Forelimb muscle (tissue), 1 donor: ENCODE measurements at regions not wholly inside any gene's neighbourhood (a gene's known extent, or its start where the extent isn't known, plus 50 kb on each side); places are given as distances from the start of the nearest gene placed in this dataset.

Experiments
- DNase-seq: peaks from one replicate; pipeline ENCODE4 v3.0.0-alpha.2; 2013; ENCODE audit warnings: low read depth

- DNase-seq = peak; percentile 55
Measured at GRCh38 chr12:18207266-18207665, 54.1 kb upstream of the PIK3C2G start.

GRCh38 chr12:18206198-18206597 lies 55.1 kb upstream of the PIK3C2G start:
- DNase-seq = no peak

- DNase-seq = no peak
Measured at GRCh38 chr12:18204053-18204452, 57.3 kb upstream of the PIK3C2G start.

- no peak for DNase-seq
Measured at GRCh38 chr12:18192119-18192518, 69.2 kb upstream of the PIK3C2G start.

- DNase-seq = no peak
Measured at GRCh38 chr12:18183141-18183540, 78.2 kb upstream of the PIK3C2G start.

GRCh38 chr12:18171571-18171970 lies 81.6 kb upstream of the RERGL start:
- no peak for DNase-seq

GRCh38 chr12:18168016-18168415 lies 78.0 kb upstream of the RERGL start:
- no peak for DNase-seq

- DNase-seq = no peak
Measured at GRCh38 chr12:18165889-18166288, 75.9 kb upstream of the RERGL start.

GRCh38 chr12:18165422-18165871 lies 75.5 kb upstream of the RERGL start:
- no peak for DNase-seq

GRCh38 chr12:18160901-18161300 lies 70.9 kb upstream of the RERGL start:
- no peak for DNase-seq

- DNase-seq = no peak
Measured at GRCh38 chr12:18158774-18159557, 69.0 kb upstream of the RERGL start.

GRCh38 chr12:18153826-18154225 lies 63.8 kb upstream of the RERGL start:
- DNase-seq = no peak

- DNase-seq = no peak
Measured at GRCh38 chr12:18151036-18151435, 61.0 kb upstream of the RERGL start.

- no peak for DNase-seq
Measured at GRCh38 chr12:18148961-18149360, 59.0 kb upstream of the RERGL start.

- DNase-seq = no peak
Measured at GRCh38 chr12:18146363-18146762, 56.4 kb upstream of the RERGL start.

GRCh38 chr12:18145924-18146323 lies 55.9 kb upstream of the RERGL start:
- no peak for DNase-seq

- DNase-seq = no peak
Measured at GRCh38 chr12:18141048-18141982, 51.3 kb upstream of the RERGL start.

GRCh38 chr12:18139989-18140596 lies 50.1 kb upstream of the RERGL start:
- no peak for DNase-seq
